ENCODE measurements at regions not wholly inside any gene's neighbourhood (a gene's known extent, or its start where the extent isn't known, plus 50 kb on each side); places are given as distances from the start of the nearest gene placed in this dataset.

- no peak for TF ChIP-seq POLR2AphosphoS5 (IDR thresholded peaks at IDR 0.05; ENCODE audit: low read depth)
- TF ChIP-seq CTCF (IDR thresholded peaks at IDR 0.05; ENCODE audit: insufficient read depth, low read length) = no peak
- TF ChIP-seq REST (IDR thresholded peaks at IDR 0.05; ENCODE audit: insufficient replicate concordance, low read depth) = no peak
- TF ChIP-seq SPI1 (IDR thresholded peaks at IDR 0.05; ENCODE audit: borderline replicate concordance, low read depth) = no peak
- TF ChIP-seq GABPA (IDR thresholded peaks at IDR 0.05; ENCODE audit: low read depth) = no peak
Observed at GRCh38 chr1:55374216-55374615, 159.1 kb upstream of the USP24 start.
